ENCODE measurements at regions not wholly inside any gene's neighbourhood (a gene's known extent, or its start where the extent isn't known, plus 50 kb on each side); places are given as distances from the start of the nearest gene placed in this dataset.

GRCh38 chr1:223445402-223445801, 52.2 kb downstream of the CCDC185 start:
- no peak for DNase-seq (ENCODE audit: low read depth)

- DNase-seq (ENCODE audit: low read depth): no peak
Observed at GRCh38 chr1:223453902-223454301, 60.7 kb downstream of the CCDC185 start.

- no peak for DNase-seq (ENCODE audit: low read depth)
Observed at GRCh38 chr1:223454959-223455358, 61.7 kb downstream of the CCDC185 start.

- DNase-seq (ENCODE audit: low read depth): peak; percentile 4
Observed at GRCh38 chr1:223455470-223455869, 62.3 kb downstream of the CCDC185 start.

- DNase-seq (ENCODE audit: low read depth): no peak
Observed at GRCh38 chr1:223456747-223457146, 63.5 kb downstream of the CCDC185 start.

- no peak for DNase-seq (ENCODE audit: low read depth)
Observed at GRCh38 chr1:223460566-223461189, 67.5 kb downstream of the CCDC185 start.

- DNase-seq (ENCODE audit: low read depth): no peak
Observed at GRCh38 chr1:223462047-223462630, 68.9 kb downstream of the CCDC185 start.

- DNase-seq (ENCODE audit: low read depth): no peak
Observed at GRCh38 chr1:223462866-223463404, 69.7 kb downstream of the CCDC185 start.

- DNase-seq (ENCODE audit: low read depth): no peak
Observed at GRCh38 chr1:223466151-223466550, 72.9 kb downstream of the CCDC185 start.

GRCh38 chr1:223471566-223471965, 78.4 kb downstream of the CCDC185 start:
- no peak for DNase-seq (ENCODE audit: low read depth)

- DNase-seq (ENCODE audit: low read depth): no peak
Observed at GRCh38 chr1:223472057-223472456, 78.8 kb downstream of the CCDC185 start.

- no peak for DNase-seq (ENCODE audit: low read depth)
Observed at GRCh38 chr1:223473601-223474344, 80.6 kb downstream of the CCDC185 start.

- no peak for DNase-seq (ENCODE audit: low read depth)
Observed at GRCh38 chr1:223474804-223475203, 81.6 kb downstream of the CCDC185 start.

- DNase-seq (ENCODE audit: low read depth): no peak
Observed at GRCh38 chr1:223477456-223477855, 84.2 kb downstream of the CCDC185 start.

GRCh38 chr1:223478606-223479005, 85.4 kb downstream of the CCDC185 start:
- no peak for DNase-seq (ENCODE audit: low read depth)

- DNase-seq (ENCODE audit: low read depth): no peak
Observed at GRCh38 chr1:223479261-223479660, 86.0 kb downstream of the CCDC185 start.

- DNase-seq (ENCODE audit: low read depth): no peak
Observed at GRCh38 chr1:223479718-223480425, 86.7 kb downstream of the CCDC185 start.

- no peak for DNase-seq (ENCODE audit: low read depth)
Observed at GRCh38 chr1:223482132-223482531, 88.9 kb downstream of the CCDC185 start.

- no peak for DNase-seq (ENCODE audit: low read depth)
Observed at GRCh38 chr1:223482766-223483165, 89.6 kb downstream of the CCDC185 start.

GRCh38 chr1:223483511-223483910, 90.3 kb downstream of the CCDC185 start:
- no peak for DNase-seq (ENCODE audit: low read depth)

- no peak for DNase-seq (ENCODE audit: low read depth)
Observed at GRCh38 chr1:223486366-223486765, 93.2 kb downstream of the CCDC185 start.
